ENCODE measurements at regions not wholly inside any gene's neighbourhood (a gene's known extent, or its start where the extent isn't known, plus 50 kb on each side); places are given as distances from the start of the nearest gene placed in this dataset.

- no peak overlapping the region for H2AFZ ChIP-seq (ENCODE audit: low read length)
- H2BK20ac ChIP-seq (ENCODE audit: low read length) = no peak overlapping the region
- H2BK15ac ChIP-seq (ENCODE audit: low read length) = no peak overlapping the region
- H3K18ac ChIP-seq (ENCODE audit: extremely low read depth, low read length) = no peak overlapping the region
- H3K4me1 ChIP-seq (replicated peaks in 1 of 4; ENCODE audit: control insufficient read depth in 3 of 4, insufficient read depth in 4 of 4, low read length in 3 of 4) = no peaks in the 10 kb centered on the region
- no peaks in the 10 kb centered on the region for H3K79me2 ChIP-seq (ENCODE audit: control insufficient read depth in 1 of 2, insufficient read depth in 2 of 2, low read length in 2 of 2)
- no peaks in the 10 kb centered on the region for H3K36me3 ChIP-seq (ENCODE audit: control insufficient read depth in 2 of 4, insufficient read depth in 4 of 4, low read length in 3 of 4)
- H3K27me3 ChIP-seq (replicated peaks in 1 of 4; ENCODE audit: control insufficient read depth in 3 of 4, extremely low read depth in 1 of 4, insufficient read depth in 3 of 4, low read length in 3 of 4) = no peaks in the 10 kb centered on the region
- no peak overlapping the region for H2BK120ac ChIP-seq (replicated peaks; ENCODE audit: low read depth, low read length)
- WGBS, 2 experiments (ENCODE audit: extremely low coverage in 1 of 2, insufficient coverage in 1 of 2, insufficient read length in 1 of 2, insufficient replicate concordance in 2 of 2, low coverage in 1 of 2, low lambda C conversion rate in 2 of 2, missing lambda C conversion rate in 1 of 2) = 89% methylated on average over 5 of the region's 5 CpGs; no CpG with 5 or more reads in 1 of the 2 experiments
- no peak overlapping the region for H3K4ac ChIP-seq (replicated peaks; ENCODE audit: insufficient read length, low read depth, low read length)
- ChIA-PET CTCF (ENCODE audit: partially characterized antibody) (interaction anchor here (0.6 to 8.6 kb wide), 16 partner anchors 8 to 1254 kb away, joined by 3 to 194 read pairs (median 4); no protein-coding TSS in a partner anchor), POLR2A (ENCODE audit: partially characterized antibody) (no interaction called here)
- H3K23me2 ChIP-seq (ENCODE audit: low read depth, low read length) = no peaks in the 10 kb centered on the region
- H4K8ac ChIP-seq (ENCODE audit: extremely low read depth, insufficient read depth, low read length) = no peak overlapping the region
- no peak for TF ChIP-seq PHF8 (conservative IDR thresholded peaks at IDR 0.05; ENCODE audit: low read depth, low read length)
- TF ChIP-seq RFX5 (IDR thresholded peaks at IDR 0.05; ENCODE audit: borderline replicate concordance, low read depth, low read length) = no peak
- TF ChIP-seq SIX5 (IDR thresholded peaks at IDR 0.05; ENCODE audit: low read depth, low read length) = no peak
- no peak for TF ChIP-seq GTF2F1 (IDR thresholded peaks at IDR 0.05; ENCODE audit: borderline replicate concordance, low read depth, low read length)
- no peak for TF ChIP-seq KDM4A (IDR thresholded peaks at IDR 0.05; ENCODE audit: low read depth, low read length, severe bottlenecking)
- no peak overlapping the region for H2BK5ac ChIP-seq (ENCODE audit: low read depth, low read length)
- no peaks in the 10 kb centered on the region for H3K9me3 ChIP-seq (ENCODE audit: insufficient read depth in 2 of 2, low read depth in 1 of 2, low read length in 1 of 2)
- H3K79me1 ChIP-seq (ENCODE audit: low read depth, low read length) = no peaks in the 10 kb centered on the region
- H3K4me3 ChIP-seq (ENCODE audit: extremely low read depth in 1 of 4, insufficient read depth in 2 of 4, low read depth in 3 of 4, low read length in 4 of 4) = no peak overlapping the region
- no peak overlapping the region for H3K23ac ChIP-seq (ENCODE audit: insufficient read length)
- no peak overlapping the region for H4K91ac ChIP-seq (replicated peaks; ENCODE audit: insufficient read length, low read length)
- no peak overlapping the region for H3K14ac ChIP-seq (ENCODE audit: insufficient read length)
- no peak for DNase-seq (ENCODE audit: low read depth in 1 of 2, low spot score in 2 of 2)
- no peak overlapping the region for H2AK5ac ChIP-seq (ENCODE audit: low read depth, low read length)
- no peak overlapping the region for H3K9ac ChIP-seq (replicated peaks in 1 of 4; ENCODE audit: extremely low read depth in 1 of 4, low read depth in 3 of 4, low read length in 3 of 4)
- no peak overlapping the region for H3K56ac ChIP-seq (replicated peaks; ENCODE audit: insufficient read length, low read depth, low read length)
- no peak for FAIRE-seq
- H4K20me1 ChIP-seq (replicated peaks in 1 of 2; ENCODE audit: control insufficient read depth in 1 of 2, insufficient read depth in 2 of 2, low read length in 2 of 2) = no peaks in the 10 kb centered on the region
- no peak overlapping the region for H3K4me2 ChIP-seq (ENCODE audit: insufficient read depth in 1 of 2, low read depth in 2 of 2, low read length in 2 of 2)
- H4K5ac ChIP-seq (ENCODE audit: insufficient read length, low read depth, low read length) = no peak overlapping the region
- H3K27ac ChIP-seq (ENCODE audit: low read depth, low read length) = no peak overlapping the region
- no peak overlapping the region for H2BK12ac ChIP-seq (ENCODE audit: low read depth, low read length)
Measured at GRCh38 chr15:94162939-94163338, 68.4 kb upstream of the MCTP2 start.

Data from H1 (cell line).